HFF-Myc (cell line): ENCODE measurements at regions not wholly inside any gene's neighbourhood (a gene's known extent, or its start where the extent isn't known, plus 50 kb on each side); places are given as distances from the start of the nearest gene placed in this dataset.

Experiments
- DNase-seq: peaks from one replicate; pipeline ENCODE4 v3.0.0-alpha.2; 2011; ENCODE audit warnings: low read depth; ENCODE audit errors: extremely low read depth
- H3K4me3 ChIP-seq: replicated peaks from 2 replicates; pipeline ENCODE4 v1.5.1; 2011; ENCODE audit warnings: low read depth, mild to moderate bottlenecking, control low read depth, low read length
- TF ChIP-seq, protein P1 (sequence below): IDR thresholded peaks from 2 replicates; pipeline ENCODE4 v1.5.1; 2012; ENCODE audit warnings: mild to moderate bottlenecking, low read depth, low read length, control low read depth; ENCODE audit errors: missing control alignments

DNA sequence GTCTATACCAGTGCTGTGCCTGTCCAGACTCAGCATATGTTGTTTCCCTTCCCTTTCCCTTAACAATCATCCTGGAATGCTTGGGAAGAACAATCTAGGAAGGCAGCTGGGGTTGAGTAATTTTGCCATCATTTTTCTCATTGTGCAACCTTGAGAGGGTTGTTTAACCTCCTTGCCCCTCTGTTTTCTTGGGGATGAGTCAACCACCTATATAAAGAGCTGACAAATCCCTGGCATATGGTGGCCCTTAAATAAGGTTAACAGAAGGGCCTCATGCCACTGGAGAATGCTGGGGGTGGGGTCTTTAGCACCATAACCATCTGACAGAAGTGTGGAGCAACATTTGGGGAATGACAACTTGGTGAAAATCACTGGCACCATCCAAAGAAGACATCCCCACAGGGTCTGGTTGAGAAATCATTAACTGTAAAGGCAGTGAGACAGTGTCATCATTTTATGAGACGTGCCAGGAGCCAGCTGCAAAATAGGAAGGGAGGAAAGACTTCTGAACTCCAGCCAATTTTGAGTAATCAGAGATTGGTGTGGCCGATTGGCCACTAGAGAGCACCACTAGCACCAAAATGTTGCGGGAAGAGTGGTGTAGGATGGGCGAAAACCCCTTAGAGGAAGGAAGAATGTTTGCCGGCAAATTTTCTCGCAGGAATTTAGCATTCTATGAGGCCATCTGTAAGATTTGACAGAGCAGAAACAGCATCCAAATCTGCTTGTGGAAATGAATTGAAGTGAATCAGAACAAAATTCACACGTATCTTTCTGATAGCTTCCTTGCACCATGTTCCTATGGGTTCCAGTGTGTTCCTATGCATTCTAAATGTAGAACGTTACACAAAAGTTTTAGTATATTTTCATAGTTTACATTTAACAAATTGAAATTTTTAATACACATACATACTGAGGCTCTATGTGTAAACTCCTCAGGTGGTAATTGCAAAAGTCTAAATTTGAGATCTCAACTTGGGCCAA lies 113.8 kb downstream of the MSX2 start:
- DNase-seq: peak; percentile 81
- TF ChIP-seq, protein P1, sequence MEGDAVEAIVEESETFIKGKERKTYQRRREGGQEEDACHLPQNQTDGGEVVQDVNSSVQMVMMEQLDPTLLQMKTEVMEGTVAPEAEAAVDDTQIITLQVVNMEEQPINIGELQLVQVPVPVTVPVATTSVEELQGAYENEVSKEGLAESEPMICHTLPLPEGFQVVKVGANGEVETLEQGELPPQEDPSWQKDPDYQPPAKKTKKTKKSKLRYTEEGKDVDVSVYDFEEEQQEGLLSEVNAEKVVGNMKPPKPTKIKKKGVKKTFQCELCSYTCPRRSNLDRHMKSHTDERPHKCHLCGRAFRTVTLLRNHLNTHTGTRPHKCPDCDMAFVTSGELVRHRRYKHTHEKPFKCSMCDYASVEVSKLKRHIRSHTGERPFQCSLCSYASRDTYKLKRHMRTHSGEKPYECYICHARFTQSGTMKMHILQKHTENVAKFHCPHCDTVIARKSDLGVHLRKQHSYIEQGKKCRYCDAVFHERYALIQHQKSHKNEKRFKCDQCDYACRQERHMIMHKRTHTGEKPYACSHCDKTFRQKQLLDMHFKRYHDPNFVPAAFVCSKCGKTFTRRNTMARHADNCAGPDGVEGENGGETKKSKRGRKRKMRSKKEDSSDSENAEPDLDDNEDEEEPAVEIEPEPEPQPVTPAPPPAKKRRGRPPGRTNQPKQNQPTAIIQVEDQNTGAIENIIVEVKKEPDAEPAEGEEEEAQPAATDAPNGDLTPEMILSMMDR: peak; percentile 61
- H3K4me3 ChIP-seq: no peak overlapping the region

DNA sequence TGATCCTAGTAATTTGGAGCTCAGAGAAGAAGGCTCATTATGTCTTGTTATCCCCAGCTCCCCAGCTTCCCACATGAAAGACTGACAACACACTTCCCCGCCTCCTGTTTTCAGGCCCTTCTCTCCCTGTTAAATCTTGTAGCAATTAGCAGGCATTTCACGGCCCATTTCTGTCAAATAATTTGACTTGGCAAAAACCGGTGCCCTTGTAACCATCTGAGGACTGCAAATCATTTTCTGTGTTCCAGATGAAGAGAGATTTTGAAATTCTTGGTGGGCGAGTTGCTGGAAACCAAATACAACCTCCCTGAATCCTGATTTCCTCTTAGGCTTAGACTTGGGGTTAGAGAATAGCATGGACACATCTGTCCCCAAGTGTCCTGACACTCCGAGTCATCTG lies 109.7 kb downstream of the MSX2 start:
- TF ChIP-seq, protein P1: no peak
- no peak for DNase-seq
- H3K4me3 ChIP-seq: no peak overlapping the region

DNA sequence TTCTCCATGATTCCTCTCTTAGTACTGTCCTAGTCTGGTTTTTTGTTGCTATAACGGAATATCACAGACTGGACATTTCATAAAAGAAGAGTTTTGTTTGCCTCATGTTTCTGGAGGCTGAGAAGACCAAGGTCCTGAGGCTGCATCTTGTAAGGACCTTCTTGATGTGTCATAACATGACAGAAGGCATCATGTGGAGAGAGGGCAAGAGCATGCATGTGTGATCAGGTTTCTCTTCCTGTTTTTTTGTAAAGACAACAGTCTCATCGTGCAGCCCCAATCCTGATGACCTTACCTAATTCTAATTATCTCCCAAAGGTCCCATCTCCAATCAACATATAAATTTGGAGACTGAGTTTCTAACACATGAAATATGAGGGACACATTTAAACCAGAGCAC lies 108.4 kb downstream of the MSX2 start:
- no peak overlapping the region for H3K4me3 ChIP-seq
- TF ChIP-seq, protein P1: no peak
- no peak for DNase-seq

DNA sequence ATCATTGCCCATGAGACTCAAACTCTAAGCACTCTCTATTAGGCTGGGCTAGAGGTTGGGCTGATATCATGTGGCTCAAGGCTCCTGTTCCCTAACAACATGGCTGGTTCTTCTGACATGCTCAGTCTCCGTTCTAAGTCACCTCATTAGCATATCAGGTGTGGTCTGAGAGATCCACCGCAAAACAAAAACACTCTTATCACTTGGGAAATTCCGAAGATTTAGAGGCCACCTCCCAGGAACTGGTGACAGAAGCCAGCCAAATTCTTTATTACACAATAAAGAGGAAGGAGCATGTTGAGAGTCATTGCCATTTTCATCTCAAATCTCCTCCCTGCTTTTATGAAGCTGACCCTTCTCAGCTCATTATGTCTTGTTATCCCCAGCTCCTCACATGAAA lies 107.6 kb downstream of the MSX2 start:
- DNase-seq: no peak
- H3K4me3 ChIP-seq: no peak overlapping the region
- TF ChIP-seq, protein P1: no peak

DNA sequence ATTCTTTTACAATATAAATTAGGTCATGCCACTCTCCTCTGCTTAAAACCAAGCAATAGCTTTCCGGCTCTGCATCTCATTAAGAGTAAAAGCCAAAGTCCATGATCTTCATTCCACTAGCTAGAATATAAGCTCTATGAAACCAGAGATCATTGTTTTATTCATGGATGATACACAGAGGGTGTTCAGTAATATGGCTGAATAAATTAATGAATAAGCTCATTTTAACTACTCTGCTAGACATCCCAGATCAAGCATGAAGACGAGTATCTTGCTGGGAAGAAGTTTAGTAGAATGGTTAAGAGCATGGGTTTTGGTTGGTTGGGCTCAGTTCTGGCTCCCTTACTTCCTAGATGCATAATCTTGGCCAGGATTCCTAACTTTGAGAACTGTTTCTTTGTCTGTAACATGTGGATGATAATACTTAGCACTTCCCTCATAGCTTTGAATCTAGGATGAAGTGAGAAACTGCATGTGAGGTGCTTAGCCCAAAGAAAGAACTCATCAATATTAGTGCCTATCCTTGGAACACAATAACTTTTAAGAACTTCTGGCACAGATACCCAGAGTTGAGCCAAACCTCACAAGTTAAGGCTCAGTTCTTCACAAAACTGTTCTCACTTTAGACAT lies 106.8 kb downstream of the MSX2 start:
- TF ChIP-seq, protein P1: no peak
- H3K4me3 ChIP-seq: no peak overlapping the region
- no peak for DNase-seq

DNA sequence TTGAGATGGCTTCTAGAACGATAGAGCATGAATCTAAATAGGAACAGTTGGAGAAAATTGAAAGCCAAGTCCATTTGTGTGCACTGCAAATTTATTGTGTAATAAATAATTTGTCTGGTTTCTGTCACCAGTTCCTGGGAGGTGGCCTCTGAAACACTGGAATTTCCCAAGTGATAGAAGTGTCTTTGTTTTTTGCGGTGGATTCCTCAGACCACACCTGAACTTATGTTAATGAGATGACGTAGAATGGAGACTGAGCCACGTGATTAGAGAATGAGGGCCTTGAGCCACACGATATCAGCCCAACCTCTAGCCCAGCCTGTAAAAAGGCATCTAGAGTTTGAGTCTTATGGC lies 105.1 kb downstream of the MSX2 start:
- no peak for DNase-seq
- no peak overlapping the region for H3K4me3 ChIP-seq
- TF ChIP-seq, protein P1: no peak
